HEK293T (cell line): ENCODE measurements at regions not wholly inside any gene's neighbourhood (a gene's known extent, or its start where the extent isn't known, plus 50 kb on each side); places are given as distances from the start of the nearest gene placed in this dataset.

Experiments used
- BHLHE40 ChIP-seq: fragments of 450-650 bp; IDR thresholded peaks from 2 replicates; pipeline ENCODE4 v1.6.1; 2016; ENCODE audit warnings: mild to moderate bottlenecking, moderate library complexity, borderline replicate concordance
- CTBP1 ChIP-seq: fragments of 450-650 bp; IDR thresholded peaks from 2 replicates; pipeline ENCODE4 v1.6.1; 2016; ENCODE audit warnings: borderline replicate concordance
- ELF4 ChIP-seq: fragments of 450-650 bp; IDR thresholded peaks from 2 replicates; pipeline ENCODE4 v1.6.1; 2017; ENCODE audit warnings: antibody characterized with exemption
- FOXA1 ChIP-seq: fragments of 450-650 bp; IDR thresholded peaks from 2 replicates; pipeline ENCODE4 v1.6.1; 2016; ENCODE audit warnings: mild to moderate bottlenecking
- FOXK2 ChIP-seq: fragments of 450-650 bp; IDR thresholded peaks from 2 replicates; pipeline ENCODE4 v1.6.1; 2016; ENCODE audit warnings: mild to moderate bottlenecking
- FOXM1 ChIP-seq: fragments of 450-650 bp; IDR thresholded peaks from 2 replicates; pipeline ENCODE4 v1.6.1; 2017; ENCODE audit warnings: mild to moderate bottlenecking, borderline replicate concordance
- HDGF ChIP-seq: fragments of 450-650 bp; IDR thresholded peaks from 2 replicates; pipeline ENCODE4 v1.6.1; 2017; ENCODE audit warnings: antibody characterized with exemption, borderline replicate concordance
- LEF1 ChIP-seq: fragments of 450-650 bp; IDR thresholded peaks from 2 replicates; pipeline ENCODE4 v1.6.1; 2017; ENCODE audit warnings: mild to moderate bottlenecking, borderline replicate concordance
- NFRKB ChIP-seq: fragments of 450-650 bp; IDR thresholded peaks from 2 replicates; pipeline ENCODE4 v1.6.1; 2016; ENCODE audit warnings: mild to moderate bottlenecking, moderate library complexity
- SP1 ChIP-seq: fragments of 450-650 bp; IDR thresholded peaks from 2 replicates; pipeline ENCODE4 v1.6.1; 2017
- TARDBP ChIP-seq: fragments of 450-650 bp; IDR thresholded peaks from 2 replicates; pipeline ENCODE4 v1.6.1; 2016
- TF ChIP-seq, protein P1 (sequence below): fragments of 450-650 bp; IDR thresholded peaks from 2 replicates; pipeline ENCODE4 v1.6.1; 2016

DNA sequence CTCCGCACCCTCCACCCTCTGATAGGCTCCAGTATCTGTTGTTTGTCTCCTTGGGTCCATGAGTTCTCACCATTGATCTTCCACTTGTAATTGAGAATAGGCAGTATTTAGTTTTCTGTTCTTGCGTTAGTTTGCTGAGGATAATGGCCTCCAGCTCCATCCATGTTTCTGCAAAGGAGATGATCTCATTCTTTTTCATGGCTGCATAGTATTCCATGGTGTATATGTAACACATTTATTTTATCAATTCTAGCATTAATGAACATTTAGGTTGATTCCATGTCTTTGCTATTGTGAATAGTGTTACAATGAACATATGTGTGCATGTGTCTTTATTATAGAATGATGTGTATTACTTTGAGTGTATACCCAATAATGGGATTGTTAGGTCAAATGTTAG, 814.6 kb upstream of the FRG1 start:
- TF ChIP-seq SP1 (no peak), HDGF (no peak), FOXK2 (no peak), FOXA1 (no peak), LEF1 (no peak), CTBP1 (no peak), FOXM1 (no peak), NFRKB (no peak), BHLHE40 (no peak), ELF4 (no peak), TARDBP (no peak)
- TF ChIP-seq, protein P1, sequence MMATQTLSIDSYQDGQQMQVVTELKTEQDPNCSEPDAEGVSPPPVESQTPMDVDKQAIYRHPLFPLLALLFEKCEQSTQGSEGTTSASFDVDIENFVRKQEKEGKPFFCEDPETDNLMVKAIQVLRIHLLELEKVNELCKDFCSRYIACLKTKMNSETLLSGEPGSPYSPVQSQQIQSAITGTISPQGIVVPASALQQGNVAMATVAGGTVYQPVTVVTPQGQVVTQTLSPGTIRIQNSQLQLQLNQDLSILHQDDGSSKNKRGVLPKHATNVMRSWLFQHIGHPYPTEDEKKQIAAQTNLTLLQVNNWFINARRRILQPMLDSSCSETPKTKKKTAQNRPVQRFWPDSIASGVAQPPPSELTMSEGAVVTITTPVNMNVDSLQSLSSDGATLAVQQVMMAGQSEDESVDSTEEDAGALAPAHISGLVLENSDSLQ = no peak
